Left kidney (tissue), 1 donor: ENCODE measurements at regions not wholly inside any gene's neighbourhood (a gene's known extent, or its start where the extent isn't known, plus 50 kb on each side); places are given as distances from the start of the nearest gene placed in this dataset.
A peak's percentile ranks its signal among the peaks of the same experiment; 100 is the strongest.
"Not testable (repeated sequence)": the region's sequence is repeated elsewhere in the genome, so short reads cannot be mapped to it uniquely, and the experiment has no call there.

ENCODE experiments used
- DNase-seq: peaks from one replicate; pipeline ENCODE4 v3.0.0-alpha.2; 2013

DNA sequence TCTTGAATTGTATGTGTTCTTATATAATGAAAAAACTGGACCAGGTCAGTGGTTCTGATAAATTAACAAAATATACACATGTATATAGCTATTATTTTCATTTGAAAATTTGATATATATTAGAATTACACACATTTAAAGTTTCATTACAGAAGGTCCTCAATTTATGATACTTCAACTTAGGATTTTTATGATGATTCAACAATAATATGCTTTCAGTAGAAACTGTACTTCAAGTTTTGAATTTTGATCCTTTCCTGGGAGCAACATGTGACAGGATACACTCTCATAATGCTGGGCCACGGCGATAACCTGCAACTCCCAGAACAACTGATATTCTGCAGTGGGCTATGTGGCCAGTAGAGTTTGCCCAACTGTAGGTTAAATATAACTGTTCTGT is 344.7 kb downstream of the TAF11L14 start:
- DNase-seq, result no peak

GRCh38 chr5:17982626-17983025 is 348.4 kb downstream of the TAF11L14 start:
- not testable (repeated sequence) for DNase-seq

DNA sequence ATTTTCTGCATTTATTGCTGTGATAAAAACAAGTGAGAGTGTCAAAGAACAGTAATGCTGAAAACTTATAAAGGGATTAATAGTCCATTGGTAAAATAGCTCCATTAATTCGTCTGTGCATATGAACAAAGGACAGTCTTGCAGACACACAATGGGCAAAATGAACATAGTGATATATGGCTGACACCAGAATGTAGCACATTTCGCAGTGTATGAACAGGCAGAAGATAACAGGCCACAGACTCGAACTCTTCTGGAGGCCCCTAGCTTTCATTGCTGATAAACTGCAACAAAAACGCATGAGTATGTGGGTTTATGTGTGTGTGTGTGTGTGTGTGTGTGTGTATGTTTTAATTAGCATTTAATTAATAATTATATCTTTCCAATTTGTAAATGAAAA is 354.8 kb downstream of the TAF11L14 start:
- DNase-seq, result no peak

- no peak for DNase-seq
Observed at GRCh38 chr5:17989567-17990563, 355.6 kb downstream of the TAF11L14 start.

DNA sequence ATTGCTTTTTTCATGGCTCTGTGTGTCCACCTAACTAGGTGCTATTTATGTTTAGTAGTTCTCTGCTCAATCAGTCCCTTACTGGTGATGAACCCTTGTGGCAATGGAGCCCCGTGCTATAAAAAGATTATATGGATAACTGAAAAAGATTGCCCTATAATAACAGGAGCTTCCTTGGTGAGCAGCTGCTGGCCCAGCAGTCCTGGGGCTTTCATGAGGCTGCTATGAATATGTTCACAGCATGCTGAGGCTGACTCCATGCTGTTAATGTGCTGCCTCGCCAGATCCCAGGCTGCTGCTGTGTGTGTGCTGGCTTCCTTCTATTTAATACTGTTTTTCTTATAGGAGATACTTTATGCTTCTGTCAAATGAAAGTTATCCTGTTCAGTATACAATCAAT is 357.5 kb downstream of the TAF11L14 start:
- DNase-seq, result no peak

DNA sequence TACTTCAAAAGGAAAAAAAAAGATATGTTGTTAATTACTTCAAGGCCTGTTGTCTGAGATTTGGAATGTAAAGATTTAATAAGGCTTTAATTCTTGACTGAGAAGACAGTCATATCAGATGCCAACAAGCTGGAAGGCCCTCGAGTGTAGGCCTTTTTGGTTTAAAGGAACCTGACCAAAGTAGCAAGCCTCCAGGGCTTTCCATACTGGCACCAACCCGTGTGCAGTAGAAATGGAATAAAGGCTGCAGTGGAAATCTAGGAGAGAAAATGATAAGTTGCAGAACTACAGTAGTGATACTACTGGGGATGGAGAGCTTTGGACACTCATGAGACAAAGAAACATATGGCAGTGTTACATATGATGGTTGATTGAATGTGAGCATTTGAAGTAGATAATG is 358.0 kb downstream of the TAF11L14 start:
- no peak for DNase-seq

DNA sequence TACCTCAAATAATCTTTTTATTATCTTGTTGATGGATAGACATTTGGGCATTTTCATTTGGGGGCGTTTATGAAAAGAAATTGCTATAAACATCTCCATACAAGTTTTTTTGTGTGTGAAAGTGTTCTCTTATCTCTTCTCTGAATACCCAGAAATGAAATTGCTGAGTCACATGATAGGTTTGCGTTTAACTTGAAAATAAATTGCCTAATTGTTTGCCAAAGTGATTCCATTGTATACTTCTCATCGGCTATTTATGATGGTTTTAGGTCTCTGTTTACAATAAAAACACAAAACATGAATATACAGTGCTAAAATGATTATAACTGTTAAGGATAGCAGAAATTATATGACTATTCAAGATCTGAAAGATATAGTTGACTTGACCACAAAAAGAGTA is 361.7 kb downstream of the TAF11L14 start:
- DNase-seq, result no peak

DNA sequence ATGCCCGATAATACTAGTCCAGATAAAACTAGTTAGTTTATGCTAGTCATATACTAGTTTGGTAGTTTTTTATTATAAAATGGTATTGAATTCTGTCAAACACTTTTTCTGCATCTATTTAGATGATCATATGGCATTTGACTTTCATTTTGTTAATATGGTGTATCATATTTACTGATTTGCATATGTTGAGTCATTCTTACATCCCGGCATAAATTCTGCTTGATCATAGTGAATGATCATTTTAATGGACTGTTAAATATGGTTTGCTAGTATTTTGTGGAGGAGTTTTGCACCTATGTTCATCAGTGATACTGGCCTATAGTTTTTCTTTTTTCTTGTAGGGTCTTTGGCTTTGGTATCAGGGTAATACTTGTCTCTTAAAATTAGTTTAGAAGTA is 365.6 kb downstream of the TAF11L14 start:
- no peak for DNase-seq

DNA sequence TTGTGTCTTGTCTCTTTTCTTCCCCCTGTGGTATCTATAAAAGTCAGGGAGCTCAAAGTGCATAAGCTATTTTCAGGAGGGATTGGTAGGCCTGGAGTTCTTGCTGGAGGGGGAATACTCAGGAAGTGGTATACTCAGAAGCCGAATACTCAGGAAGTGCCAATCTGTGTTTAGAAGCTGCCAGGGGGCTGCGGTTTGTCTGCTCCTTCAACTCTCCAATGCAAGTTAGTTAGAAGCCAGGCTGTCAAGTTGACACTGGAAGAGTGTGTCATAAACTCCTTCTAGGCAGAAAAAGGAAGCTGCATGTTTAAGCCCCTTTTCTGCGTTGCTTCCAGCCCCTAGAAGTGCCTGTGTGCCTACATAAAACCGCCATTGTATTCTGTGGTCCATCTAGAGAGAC is 366.5 kb downstream of the TAF11L14 start:
- no peak for DNase-seq

DNA sequence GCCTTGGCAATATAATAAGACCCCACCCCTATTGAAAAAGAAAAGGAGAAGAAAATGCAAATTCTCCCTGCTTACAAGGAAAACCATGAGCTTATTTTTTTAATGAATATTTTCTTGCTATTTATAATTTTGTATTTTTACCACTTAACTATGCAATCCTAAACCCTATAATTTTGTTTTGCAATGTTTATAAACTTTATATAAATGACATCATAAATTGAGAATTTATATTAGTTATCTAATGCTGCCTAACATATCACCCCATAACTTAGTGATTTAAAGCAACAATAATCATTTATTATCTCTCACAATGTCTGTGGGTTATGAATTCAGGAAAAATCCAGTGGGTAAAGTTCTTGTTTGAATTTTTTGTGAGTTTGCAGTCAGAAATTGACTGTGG is 369.1 kb downstream of the TAF11L14 start:
- DNase-seq, result no peak

DNA sequence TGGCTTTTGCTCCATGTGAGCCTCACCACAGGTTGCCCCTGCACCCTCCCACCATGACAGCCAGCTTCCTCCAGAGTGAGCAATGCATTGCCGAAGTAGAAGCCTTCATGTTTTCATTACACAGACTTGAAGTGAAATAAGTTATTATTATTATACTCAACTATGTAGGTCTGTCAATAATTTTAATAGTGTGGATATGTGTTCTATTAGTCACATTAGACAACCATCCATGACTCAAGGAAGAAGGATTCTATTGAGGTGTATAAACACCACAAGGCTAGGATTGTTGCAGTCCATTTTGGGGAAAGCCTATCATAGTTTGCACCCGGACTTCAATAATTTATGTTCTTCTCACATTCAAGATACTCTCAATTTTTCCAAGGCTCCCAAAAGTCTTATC is 369.5 kb downstream of the TAF11L14 start:
- DNase-seq, result no peak

GRCh38 chr5:18006235-18006634 is 372.0 kb downstream of the TAF11L14 start:
- DNase-seq, result not testable (repeated sequence)

DNA sequence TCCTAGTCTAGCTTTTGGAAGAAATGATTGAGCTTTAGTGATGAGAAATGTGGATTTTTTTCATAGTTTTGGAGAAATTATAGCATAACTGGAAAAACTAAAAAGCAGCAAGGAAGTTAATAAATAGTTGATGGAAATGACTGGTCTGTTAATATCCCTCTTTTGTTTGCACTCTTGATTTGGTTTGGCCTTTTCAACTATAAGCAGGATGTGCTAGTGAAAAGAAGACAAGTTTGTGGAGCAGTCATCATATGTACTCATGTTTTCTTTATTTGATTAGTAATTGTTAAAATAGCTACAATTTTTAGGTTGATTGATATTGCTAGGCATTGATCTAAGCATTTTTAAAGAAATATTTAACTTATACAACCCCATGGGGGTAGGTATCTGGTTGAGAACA is 374.7 kb downstream of the TAF11L14 start:
- no peak for DNase-seq

DNA sequence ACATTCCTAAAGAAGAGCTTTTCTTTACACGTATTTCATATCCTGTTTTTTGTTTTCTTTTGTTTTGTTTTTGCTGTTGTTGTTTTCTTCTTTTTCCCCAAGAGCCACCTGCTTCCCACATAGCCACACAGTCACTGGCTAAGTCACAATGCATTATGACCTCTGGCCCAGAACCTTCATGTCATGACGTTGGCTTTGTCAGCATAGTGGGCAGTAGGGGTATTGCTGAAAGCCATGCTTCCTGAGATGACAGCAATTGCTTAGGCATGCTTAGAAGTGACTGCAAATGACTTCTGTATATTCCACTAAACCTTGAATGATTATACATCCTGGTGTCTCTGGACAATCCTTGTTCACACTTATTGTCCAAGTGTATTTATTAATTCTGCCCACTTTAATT is 375.8 kb downstream of the TAF11L14 start:
- no peak for DNase-seq

DNA sequence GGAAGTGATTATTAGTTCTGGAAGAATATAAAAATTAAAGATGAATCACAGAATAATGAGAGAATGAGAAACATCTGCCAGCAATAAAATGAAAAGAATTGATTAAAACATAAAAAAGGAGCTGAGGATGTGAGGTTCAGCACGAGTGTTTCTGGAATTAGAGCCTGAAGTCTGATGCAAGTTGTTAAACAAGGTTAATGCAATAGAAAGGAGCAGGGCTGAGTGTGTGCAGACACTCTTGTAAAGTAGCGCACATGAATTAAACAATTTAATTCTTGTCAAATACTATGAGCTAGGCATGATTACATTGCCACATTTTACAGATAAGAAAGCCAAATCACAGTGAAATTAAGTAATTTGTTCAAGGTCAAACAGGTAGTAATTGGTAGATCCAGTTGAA is 384.2 kb downstream of the TAF11L14 start:
- no peak for DNase-seq

DNA sequence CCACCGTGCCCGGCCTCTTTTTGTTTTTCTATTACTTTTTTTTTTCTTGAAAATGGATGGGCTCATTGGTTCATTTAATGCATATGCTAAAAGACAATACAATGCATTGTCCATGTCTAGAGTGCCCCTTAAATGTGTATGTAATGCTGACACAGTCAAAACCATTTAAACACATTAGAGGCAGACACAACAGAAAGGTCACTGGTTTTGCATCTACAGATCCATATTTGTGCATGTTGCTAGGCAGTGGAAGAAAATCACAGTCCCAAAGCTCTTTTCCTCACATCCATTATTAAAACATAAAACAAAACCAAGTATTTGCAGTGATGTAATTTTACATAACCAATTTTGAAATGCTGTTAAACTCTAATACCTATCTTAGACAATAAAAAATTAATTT is 389.0 kb downstream of the TAF11L14 start:
- no peak for DNase-seq

GRCh38 chr5:18023986-18024385 is 389.7 kb downstream of the TAF11L14 start:
- DNase-seq, result no peak

GRCh38 chr5:18024542-18024941 is 390.3 kb downstream of the TAF11L14 start:
- DNase-seq, result no peak

- peak; percentile 67 for DNase-seq
Observed at GRCh38 chr5:18027241-18027867, 393.1 kb downstream of the TAF11L14 start.

DNA sequence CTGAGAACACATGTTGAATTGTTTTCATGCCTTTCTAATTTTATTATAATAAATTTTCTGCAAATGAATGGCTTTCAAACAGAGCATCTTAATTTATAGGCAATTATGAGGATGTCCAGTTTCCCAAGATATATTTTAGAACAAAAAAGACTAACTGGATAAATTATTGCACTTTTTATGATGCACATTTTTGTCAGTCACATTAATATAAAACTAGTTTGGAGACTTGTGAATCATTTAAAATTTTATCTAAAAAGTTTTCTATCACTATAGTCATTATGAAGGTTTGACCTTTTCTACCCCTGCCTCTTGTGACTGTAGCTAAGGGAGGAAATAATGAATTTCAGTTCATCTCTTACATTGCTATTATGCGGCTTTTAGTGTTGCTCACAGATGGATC is 393.8 kb downstream of the TAF11L14 start:
- DNase-seq, result peak; percentile 37

DNA sequence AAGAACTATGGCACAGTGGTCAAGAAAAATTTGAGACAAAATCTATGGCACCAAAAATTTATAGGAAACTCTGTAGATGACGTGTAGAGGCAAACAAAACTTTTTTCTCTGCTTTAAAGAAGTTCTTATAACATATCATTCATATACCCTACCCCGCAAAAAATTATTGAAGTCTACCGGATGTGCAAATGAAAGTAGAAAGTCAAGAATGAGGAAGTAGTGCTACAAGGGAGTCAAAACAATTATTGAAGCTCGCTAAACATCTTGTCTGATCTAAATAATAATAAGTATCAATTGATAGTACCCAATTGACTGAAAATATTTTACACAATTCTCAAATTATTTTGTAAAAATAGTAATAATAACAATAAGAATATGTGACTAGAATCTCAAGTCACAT is 398.5 kb downstream of the TAF11L14 start:
- DNase-seq, result no peak

- no peak for DNase-seq
Observed at GRCh38 chr5:18036531-18036930, 402.3 kb downstream of the TAF11L14 start.

DNA sequence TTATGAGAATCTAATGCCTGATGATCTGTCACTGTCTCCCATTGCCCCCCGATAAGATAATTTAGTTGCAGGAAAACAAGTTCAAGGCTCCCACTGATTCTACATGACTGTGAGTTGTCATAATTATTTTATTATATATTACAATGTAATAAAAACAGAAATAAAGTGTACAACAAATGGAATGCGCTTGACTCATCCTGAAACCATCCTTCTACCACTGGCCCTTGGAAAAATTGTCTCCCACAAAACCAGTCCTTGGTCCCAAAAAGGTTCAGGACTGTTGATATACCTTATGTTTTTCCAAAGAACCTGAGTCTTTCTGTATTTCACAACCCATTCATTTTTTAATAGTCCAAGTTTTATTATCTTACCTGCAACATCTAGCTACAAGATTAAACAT is 403.5 kb downstream of the TAF11L14 start:
- no peak for DNase-seq

DNA sequence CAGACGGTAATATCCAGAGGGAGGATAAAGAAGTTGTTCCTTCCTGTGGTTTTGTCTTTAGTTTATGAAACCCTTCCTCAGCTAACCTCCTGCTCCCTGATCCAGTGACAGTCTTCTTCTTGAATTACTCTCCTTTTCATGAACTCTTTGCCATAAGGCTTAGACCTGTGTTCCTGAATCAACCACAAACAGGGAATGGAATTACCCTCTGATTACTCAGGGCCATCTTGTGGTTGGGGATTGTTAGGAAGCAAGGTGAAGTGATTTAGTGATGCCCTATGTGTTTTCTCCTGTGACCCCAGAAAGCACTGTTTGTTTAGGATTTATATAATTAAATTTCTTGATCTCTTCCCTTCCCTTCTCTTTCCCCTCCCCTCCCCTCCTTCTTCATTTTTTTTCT is 409.1 kb downstream of the TAF11L14 start:
- DNase-seq, result no peak
